ENCODE measurements at regions not wholly inside any gene's neighbourhood (a gene's known extent, or its start where the extent isn't known, plus 50 kb on each side); places are given as distances from the start of the nearest gene placed in this dataset.
"Not testable (repeated sequence)": the region's sequence is repeated elsewhere in the genome, so short reads cannot be mapped to it uniquely, and the experiment has no call there.

GRCh38 chr4:189136462-189136861 lies 804.2 kb upstream of the FRG1 start:
- H3K4me2 ChIP-seq (ENCODE audit: extremely low read depth, insufficient read depth, low read length), result no peak overlapping the region
- H3K9ac ChIP-seq (ENCODE audit: insufficient read depth, low read length), result no peak overlapping the region
- no peak overlapping the region for H3K4me3 ChIP-seq (replicated peaks in 1 of 4; ENCODE audit: control extremely low read depth in 1 of 4, insufficient read depth in 1 of 4, low read depth in 3 of 4, low read length in 4 of 4)
- no peak for DNase-seq (ENCODE audit: low read depth in 2 of 2)
- no peaks in the 10 kb centered on the region for H3K36me3 ChIP-seq (ENCODE audit: control insufficient read depth, insufficient read depth, low read length)
- no peaks in the 10 kb centered on the region for H3K9me3 ChIP-seq (ENCODE audit: control insufficient read depth, insufficient read depth, low read depth, low read length)
- TF ChIP-seq EZH2 (IDR thresholded peaks at IDR 0.05; ENCODE audit: low read length, missing control alignments) (no peak), CTCF (conservative IDR thresholded peaks at IDR 0.05 in 1 of 2, IDR thresholded peaks at IDR 0.05 in 1 of 2; ENCODE audit: low read depth in 1 of 2, low read length in 2 of 2) (no peak)
- no peaks in the 10 kb centered on the region for H3K79me2 ChIP-seq (ENCODE audit: control insufficient read depth, insufficient read depth, low read length)
- no peak overlapping the region for H3K27ac ChIP-seq (ENCODE audit: insufficient read depth, low read length)
- no peak overlapping the region for H2AFZ ChIP-seq (ENCODE audit: low read length)
- H4K20me1 ChIP-seq (ENCODE audit: control insufficient read depth, extremely low read depth, insufficient read depth, low read length), result no peaks in the 10 kb centered on the region
- H3K27me3 ChIP-seq (ENCODE audit: control insufficient read depth, insufficient read depth, low read length), result no peaks in the 10 kb centered on the region
- no peaks in the 10 kb centered on the region for H3K4me1 ChIP-seq (ENCODE audit: control insufficient read depth, extremely low read depth, insufficient read depth, low read length)

GRCh38 chr4:189143263-189143952 lies 797.3 kb upstream of the FRG1 start:
- Histone ChIP-seq H2AFZ (ENCODE audit: low read length) (no peak overlapping the region), H3K27ac (ENCODE audit: insufficient read depth, low read length) (no peak overlapping the region), H3K9ac (ENCODE audit: insufficient read depth, low read length) (no peak overlapping the region), H3K4me3 (replicated peaks in 1 of 4; ENCODE audit: control extremely low read depth in 1 of 4, insufficient read depth in 1 of 4, low read depth in 3 of 4, low read length in 4 of 4) (no peak overlapping the region), H3K79me2 (ENCODE audit: control insufficient read depth, insufficient read depth, low read length) (no peaks in the 10 kb centered on the region), H3K4me2 (ENCODE audit: extremely low read depth, insufficient read depth, low read length) (no peak overlapping the region), H3K27me3 (ENCODE audit: control insufficient read depth, insufficient read depth, low read length) (no peaks in the 10 kb centered on the region), H3K9me3 (ENCODE audit: control insufficient read depth, insufficient read depth, low read depth, low read length) (no peaks in the 10 kb centered on the region), H3K36me3 (ENCODE audit: control insufficient read depth, insufficient read depth, low read length) (no peaks in the 10 kb centered on the region), H4K20me1 (ENCODE audit: control insufficient read depth, extremely low read depth, insufficient read depth, low read length) (no peaks in the 10 kb centered on the region), H3K4me1 (ENCODE audit: control insufficient read depth, extremely low read depth, insufficient read depth, low read length) (no peaks in the 10 kb centered on the region)
- TF ChIP-seq CTCF (conservative IDR thresholded peaks at IDR 0.05 in 1 of 2, IDR thresholded peaks at IDR 0.05 in 1 of 2; ENCODE audit: low read depth in 1 of 2, low read length in 2 of 2) (no peak), EZH2 (IDR thresholded peaks at IDR 0.05; ENCODE audit: low read length, missing control alignments) (no peak)
- peak in 1 of 2 donors; percentile 1 for DNase-seq (ENCODE audit: low read depth in 2 of 2)

- no peak overlapping the region for H3K4me2 ChIP-seq (ENCODE audit: extremely low read depth, insufficient read depth, low read length)
- no peak for DNase-seq (ENCODE audit: low read depth in 2 of 2)
- no peaks in the 10 kb centered on the region for H3K79me2 ChIP-seq (ENCODE audit: control insufficient read depth, insufficient read depth, low read length)
- H2AFZ ChIP-seq (ENCODE audit: low read length), result no peak overlapping the region
- no peak overlapping the region for H3K9ac ChIP-seq (ENCODE audit: insufficient read depth, low read length)
- H3K4me1 ChIP-seq (ENCODE audit: control insufficient read depth, extremely low read depth, insufficient read depth, low read length), result no peaks in the 10 kb centered on the region
- H3K27me3 ChIP-seq (ENCODE audit: control insufficient read depth, insufficient read depth, low read length), result no peaks in the 10 kb centered on the region
- H3K4me3 ChIP-seq (replicated peaks in 1 of 4; ENCODE audit: control extremely low read depth in 1 of 4, insufficient read depth in 1 of 4, low read depth in 3 of 4, low read length in 4 of 4), result no peak overlapping the region
- H3K9me3 ChIP-seq (ENCODE audit: control insufficient read depth, insufficient read depth, low read depth, low read length), result no peaks in the 10 kb centered on the region
- no peak for TF ChIP-seq CTCF (conservative IDR thresholded peaks at IDR 0.05 in 1 of 2, IDR thresholded peaks at IDR 0.05 in 1 of 2; ENCODE audit: low read depth in 1 of 2, low read length in 2 of 2)
- no peak for TF ChIP-seq EZH2 (IDR thresholded peaks at IDR 0.05; ENCODE audit: low read length, missing control alignments)
- no peaks in the 10 kb centered on the region for H4K20me1 ChIP-seq (ENCODE audit: control insufficient read depth, extremely low read depth, insufficient read depth, low read length)
- H3K27ac ChIP-seq (ENCODE audit: insufficient read depth, low read length), result no peak overlapping the region
- H3K36me3 ChIP-seq (ENCODE audit: control insufficient read depth, insufficient read depth, low read length), result no peaks in the 10 kb centered on the region
Measured at GRCh38 chr4:189147005-189147929, 793.4 kb upstream of the FRG1 start.

GRCh38 chr4:189155083-189155482 lies 785.6 kb upstream of the FRG1 start:
- H3K4me1 ChIP-seq (ENCODE audit: control insufficient read depth, extremely low read depth, insufficient read depth, low read length); H3K4me2 ChIP-seq (ENCODE audit: extremely low read depth, insufficient read depth, low read length); H3K9ac ChIP-seq (ENCODE audit: insufficient read depth, low read length); DNase-seq (ENCODE audit: low read depth in 2 of 2); H3K27me3 ChIP-seq (ENCODE audit: control insufficient read depth, insufficient read depth, low read length); H3K27ac ChIP-seq (ENCODE audit: insufficient read depth, low read length); H3K9me3 ChIP-seq (ENCODE audit: control insufficient read depth, insufficient read depth, low read depth, low read length); H4K20me1 ChIP-seq (ENCODE audit: control insufficient read depth, extremely low read depth, insufficient read depth, low read length); H3K4me3 ChIP-seq (replicated peaks in 1 of 4; ENCODE audit: control extremely low read depth in 1 of 4, insufficient read depth in 1 of 4, low read depth in 3 of 4, low read length in 4 of 4); H3K79me2 ChIP-seq (ENCODE audit: control insufficient read depth, insufficient read depth, low read length); H3K36me3 ChIP-seq (ENCODE audit: control insufficient read depth, insufficient read depth, low read length); H2AFZ ChIP-seq (ENCODE audit: low read length): not testable (repeated sequence)

Measured in fibroblast of lung (primary cell).